ENCODE measurements at regions not wholly inside any gene's neighbourhood (a gene's known extent, or its start where the extent isn't known, plus 50 kb on each side); places are given as distances from the start of the nearest gene placed in this dataset.
"Not testable (repeated sequence)": the region's sequence is repeated elsewhere in the genome, so short reads cannot be mapped to it uniquely, and the experiment has no call there.

GRCh38 chr21:6428498-6429092 lies 4092.8 kb upstream of the TPTE start:
- DNase-seq (ENCODE audit: low read depth in 2 of 2), result not testable (repeated sequence)

GRCh38 chr21:6429924-6430323 lies 4091.5 kb upstream of the TPTE start:
- not testable (repeated sequence) for DNase-seq (ENCODE audit: low read depth in 2 of 2)

GRCh38 chr21:6433149-6433548 lies 4088.2 kb upstream of the TPTE start:
- DNase-seq (ENCODE audit: low read depth in 2 of 2), result not testable (repeated sequence)

- DNase-seq (ENCODE audit: low read depth in 2 of 2), result not testable (repeated sequence)
Observed at GRCh38 chr21:6436205-6436604, 4085.2 kb upstream of the TPTE start.

GRCh38 chr21:6436971-6437833 lies 4084.2 kb upstream of the TPTE start:
- DNase-seq (ENCODE audit: low read depth in 2 of 2), result not testable (repeated sequence)

GRCh38 chr21:6437834-6438187 lies 4083.6 kb upstream of the TPTE start:
- DNase-seq (ENCODE audit: low read depth in 2 of 2), result not testable (repeated sequence)

- DNase-seq (ENCODE audit: low read depth in 2 of 2), result not testable (repeated sequence)
Observed at GRCh38 chr21:6439058-6439457, 4082.3 kb upstream of the TPTE start.

GRCh38 chr21:6454648-6455340 lies 4066.6 kb upstream of the TPTE start:
- not testable (repeated sequence) for DNase-seq (ENCODE audit: low read depth in 2 of 2)

GRCh38 chr21:6456011-6456661 lies 4065.2 kb upstream of the TPTE start:
- DNase-seq (ENCODE audit: low read depth in 2 of 2), result not testable (repeated sequence)

GRCh38 chr21:6459761-6460160 lies 4061.6 kb upstream of the TPTE start:
- not testable (repeated sequence) for DNase-seq (ENCODE audit: low read depth in 2 of 2)

- not testable (repeated sequence) for DNase-seq (ENCODE audit: low read depth in 2 of 2)
Observed at GRCh38 chr21:6461358-6461757, 4060.0 kb upstream of the TPTE start.

GRCh38 chr21:6464419-6464818 lies 4057.0 kb upstream of the TPTE start:
- not testable (repeated sequence) for DNase-seq (ENCODE audit: low read depth in 2 of 2)

- DNase-seq (ENCODE audit: low read depth in 2 of 2), result not testable (repeated sequence)
Observed at GRCh38 chr21:6466081-6466698, 4055.2 kb upstream of the TPTE start.

GRCh38 chr21:6466707-6467106 lies 4054.7 kb upstream of the TPTE start:
- DNase-seq (ENCODE audit: low read depth in 2 of 2), result not testable (repeated sequence)

- DNase-seq (ENCODE audit: low read depth in 2 of 2), result not testable (repeated sequence)
Observed at GRCh38 chr21:6467189-6467774, 4054.1 kb upstream of the TPTE start.

- not testable (repeated sequence) for DNase-seq (ENCODE audit: low read depth in 2 of 2)
Observed at GRCh38 chr21:6467907-6468306, 4053.5 kb upstream of the TPTE start.

- DNase-seq (ENCODE audit: low read depth in 2 of 2), result not testable (repeated sequence)
Observed at GRCh38 chr21:6468331-6468860, 4053.0 kb upstream of the TPTE start.

- DNase-seq (ENCODE audit: low read depth in 2 of 2), result not testable (repeated sequence)
Observed at GRCh38 chr21:6474250-6474968, 4047.0 kb upstream of the TPTE start.

- DNase-seq (ENCODE audit: low read depth in 2 of 2), result not testable (repeated sequence)
Observed at GRCh38 chr21:6481116-6481515, 4040.3 kb upstream of the TPTE start.

GRCh38 chr21:6482616-6483015 lies 4038.8 kb upstream of the TPTE start:
- not testable (repeated sequence) for DNase-seq (ENCODE audit: low read depth in 2 of 2)

All from activated CD4-positive, alpha-beta T cell treated with anti-CD3 and anti-CD28 coated beads for 24 hours (primary cell).